H9 (cell line): ENCODE measurements at regions not wholly inside any gene's neighbourhood (a gene's known extent, or its start where the extent isn't known, plus 50 kb on each side); places are given as distances from the start of the nearest gene placed in this dataset.
A peak's percentile ranks its signal among the peaks of the same experiment; 100 is the strongest.

Source experiments
- DNase-seq: peaks from one replicate; pipeline ENCODE4 v3.0.0-alpha.2; 2017
- H2AFZ ChIP-seq: one replicate; pipeline ENCODE4 v1.6.1; 2013; ENCODE audit warnings: mild to moderate bottlenecking, low read length, control low read depth, moderate library complexity
- H2AK5ac ChIP-seq: 2 replicates; pipeline ENCODE4 v1.6.1; 2013; ENCODE audit warnings: low read length, control low read depth, mixed read lengths; ENCODE audit not compliant: insufficient read length
- H2BK120ac ChIP-seq: one replicate; pipeline ENCODE4 v1.6.1; 2013; ENCODE audit warnings: low read depth, mild to moderate bottlenecking, low read length, control low read depth, inconsistent platforms; ENCODE audit not compliant: poor library complexity, severe bottlenecking
- H2BK12ac ChIP-seq: 2 replicates; pipeline ENCODE4 v1.6.1; 2013; ENCODE audit warnings: low read length, control low read depth, mixed read lengths, low read depth; ENCODE audit not compliant: insufficient read length
- H2BK15ac ChIP-seq: 2 replicates; pipeline ENCODE4 v1.6.1; 2013; ENCODE audit warnings: low read depth, low read length, control low read depth
- H2BK20ac ChIP-seq: one replicate; pipeline ENCODE4 v1.6.1; 2013; ENCODE audit warnings: low read depth, mild to moderate bottlenecking, low read length, control low read depth, inconsistent platforms; ENCODE audit not compliant: poor library complexity, severe bottlenecking
- H2BK5ac ChIP-seq: 2 replicates; pipeline ENCODE4 v1.6.1; 2013; ENCODE audit warnings: low read length, control low read depth, mixed read lengths; ENCODE audit not compliant: insufficient read length
- H3K14ac ChIP-seq: 2 replicates; pipeline ENCODE4 v1.6.1; 2013; ENCODE audit warnings: low read length, control low read depth; ENCODE audit not compliant: insufficient read depth
- H3K18ac ChIP-seq: 2 replicates; pipeline ENCODE4 v1.6.1; 2013; ENCODE audit warnings: low read depth, mild to moderate bottlenecking, mixed read lengths, low read length, control low read depth; ENCODE audit not compliant: insufficient read length
- H3K23ac ChIP-seq: 2 replicates; pipeline ENCODE4 v1.6.1; 2013; ENCODE audit warnings: low read length, control low read depth, mixed read lengths, low read depth; ENCODE audit not compliant: insufficient read length
- H3K23me2 ChIP-seq: 2 replicates; pipeline ENCODE4 v1.6.1; 2013; ENCODE audit warnings: low read depth, mild to moderate bottlenecking, mixed read lengths, low read length, control low read depth; ENCODE audit not compliant: insufficient read length, poor library complexity, severe bottlenecking
- H3K27ac ChIP-seq: 2 replicates; pipeline ENCODE4 v1.5.1; 2013; ENCODE audit warnings: low read length, control low read depth, mixed read lengths, low read depth; ENCODE audit not compliant: insufficient read length
- H3K27me3 ChIP-seq: 2 replicates; pipeline ENCODE4 v1.6.1; 2013; ENCODE audit warnings: low read length, control low read depth, inconsistent platforms; ENCODE audit not compliant: insufficient read depth
- H3K4ac ChIP-seq: 2 replicates; pipeline ENCODE4 v1.6.1; 2013; ENCODE audit warnings: low read depth, mild to moderate bottlenecking, control low read depth, inconsistent platforms, low read length, moderate library complexity
- H3K4me1 ChIP-seq: 2 replicates; pipeline ENCODE4 v1.6.1; 2013; ENCODE audit warnings: low read length, control low read depth, inconsistent platforms; ENCODE audit not compliant: insufficient read depth
- H3K4me2 ChIP-seq: 2 replicates; pipeline ENCODE4 v1.6.1; 2013; ENCODE audit warnings: low read length, control low read depth, mixed read lengths; ENCODE audit not compliant: insufficient read length, insufficient read depth
- H3K56ac ChIP-seq: 2 replicates; pipeline ENCODE4 v1.6.1; 2013; ENCODE audit warnings: low read depth, mild to moderate bottlenecking, mixed read lengths, low read length, control low read depth; ENCODE audit not compliant: insufficient read length
- H3K79me1 ChIP-seq: 2 replicates; pipeline ENCODE4 v1.6.1; 2013; ENCODE audit warnings: low read depth, mild to moderate bottlenecking, moderate library complexity, low read length, control low read depth, inconsistent platforms; ENCODE audit not compliant: insufficient read depth, poor library complexity, severe bottlenecking
- H3K79me2 ChIP-seq: 2 replicates; pipeline ENCODE4 v1.6.1; 2013; ENCODE audit warnings: low read length, control low read depth, inconsistent platforms; ENCODE audit not compliant: insufficient read depth
- H3K9ac ChIP-seq: 2 replicates; pipeline ENCODE4 v1.6.1; 2013; ENCODE audit warnings: low read length, control low read depth, mixed read lengths; ENCODE audit not compliant: insufficient read length; ENCODE audit errors: extremely low read depth
- H3K9me3 ChIP-seq: one replicate; pipeline ENCODE4 v1.6.1; 2013; ENCODE audit warnings: low read depth, low read length, inconsistent platforms; ENCODE audit not compliant: control insufficient read depth
- H3T11ph ChIP-seq: one replicate; pipeline ENCODE4 v1.6.1; 2013; ENCODE audit warnings: mild to moderate bottlenecking, low read length, control low read depth, inconsistent platforms
- H4K20me1 ChIP-seq: one replicate; pipeline ENCODE4 v1.6.1; 2013; ENCODE audit not compliant: control insufficient read depth, insufficient read length, insufficient read depth
- H4K5ac ChIP-seq: 2 replicates; pipeline ENCODE4 v1.6.1; 2013; ENCODE audit warnings: low read depth, mild to moderate bottlenecking, mixed read lengths, low read length, control low read depth; ENCODE audit not compliant: insufficient read length
- H4K8ac ChIP-seq: replicated peaks from 2 replicates; pipeline ENCODE4 v1.6.1; 2013; ENCODE audit warnings: low read length, control low read depth, mixed read lengths, low read depth; ENCODE audit not compliant: insufficient read length
- H4K91ac ChIP-seq: 2 replicates; pipeline ENCODE4 v1.6.1; 2013; ENCODE audit warnings: low read depth, mild to moderate bottlenecking, moderate library complexity, mixed read lengths, low read length, control low read depth; ENCODE audit not compliant: insufficient read length
- H3K27ac Mint-ChIP-seq, 3 experiments: 2 replicates in 2 of 3; 3 replicates in 1 of 3; pipeline ENCODE4 v1.8.0; 2020 to 2021; ENCODE audit warnings: mixed read lengths in 3 of 3, mild to moderate bottlenecking in 1 of 3, moderate library complexity in 1 of 3
- H3K27me3 Mint-ChIP-seq: 2 replicates; pipeline ENCODE4 v1.8.0; 2021; ENCODE audit warnings: low read depth, mild to moderate bottlenecking, moderate library complexity, mixed read lengths
- H3K36me3 Mint-ChIP-seq, 3 experiments: 2 replicates in 2 of 3; 3 replicates in 1 of 3; pipeline ENCODE4 v1.8.0; 2020 to 2021; ENCODE audit warnings: low read depth in 3 of 3, mixed read lengths in 3 of 3; ENCODE audit not compliant: insufficient read depth in 1 of 3
- H3K4me1 Mint-ChIP-seq, 2 experiments: 2 replicates each; pipeline ENCODE4 v1.8.0; 2020; ENCODE audit warnings: mixed read lengths in 2 of 2
- H3K4me3 Mint-ChIP-seq, 2 experiments: 2 replicates in 1 of 2; 3 replicates in 1 of 2; pipeline ENCODE4 v1.8.0; 2020 to 2021; ENCODE audit warnings: mild to moderate bottlenecking in 2 of 2, mixed read lengths in 2 of 2, moderate library complexity in 1 of 2
- H3K9me3 Mint-ChIP-seq, 2 experiments: 2 replicates in 1 of 2; 3 replicates in 1 of 2; pipeline ENCODE4 v1.8.0; 2020; ENCODE audit warnings: mild to moderate bottlenecking in 2 of 2, mixed read lengths in 2 of 2, moderate library complexity in 1 of 2
- CTCF ChIP-seq: fragments of 200-600 bp; sonication (generic); conservative IDR thresholded peaks from 3 replicates; pipeline ENCODE4 v1.8.0; 2021; ENCODE audit warnings: antibody characterized with exemption, mild to moderate bottlenecking
- WGBS: extraction: QIAGEN DNeasy Blood & Tissue Kit; methylation state at CpG from one replicate; pipeline ENCODE4 v1.1.7; 2013; ENCODE audit warnings: missing lambda C conversion rate, low lambda C conversion rate, mixed read lengths; ENCODE audit not compliant: insufficient read length; ENCODE audit errors: extremely low coverage; 5-methylcytosine and 5-hydroxymethylcytosine counted together

GRCh38 chr13:112128331-112128610 lies 61.3 kb downstream of the SOX1 start:
- Histone ChIP-seq H3K4me1 (no peaks in the 10 kb centered on the region), H3K4ac (no peak overlapping the region), H4K91ac (no peak overlapping the region), H2AFZ (no peak overlapping the region), H3K9ac (no peak overlapping the region), H3K4me2 (no peak overlapping the region), H2BK120ac (no peak overlapping the region), H4K8ac (no peak overlapping the region), H2BK15ac (no peak overlapping the region), H3K56ac (no peak overlapping the region), H4K20me1 (no peaks in the 10 kb centered on the region), H3K23me2 (no peaks in the 10 kb centered on the region), H3K18ac (no peak overlapping the region), H2AK5ac (no peak overlapping the region), H3K79me2 (no peaks in the 10 kb centered on the region), H3K79me1 (no peaks in the 10 kb centered on the region), H3K14ac (peak overlapping the region; percentile 30; the same call in 1 of the 2 replicates), H4K5ac (no peak overlapping the region), H3K27ac (no peak overlapping the region), H3K23ac (no peak overlapping the region), H2BK5ac (no peak overlapping the region), H3K9me3 (no peaks in the 10 kb centered on the region), H3T11ph (no peak overlapping the region), H2BK20ac (no peak overlapping the region), H2BK12ac (no peak overlapping the region), H3K27me3 (no peaks in the 10 kb centered on the region)
- DNase-seq, result no peak
- Mint-ChIP-seq H3K27me3 (peaks cover 58% of the 10 kb centered on the region), H3K4me1 (peaks cover 11 to 16% of the 10 kb centered on the region in 2 experiments), H3K27ac (no peak overlapping the region), H3K4me3 (no peak overlapping the region), H3K36me3 (no peaks in the 10 kb centered on the region), H3K9me3 (no peaks in the 10 kb centered on the region; a peak in 2 of 5 replicates)
- TF ChIP-seq CTCF, result no peak
- WGBS, result no CpG with 5 or more reads among the region's 8 CpGs
